COLO668 (cell line): ENCODE measurements at regions not wholly inside any gene's neighbourhood (a gene's known extent, or its start where the extent isn't known, plus 50 kb on each side); places are given as distances from the start of the nearest gene placed in this dataset.
A peak's percentile ranks its signal among the peaks of the same experiment; 100 is the strongest.

ENCODE experiments used
- DNase-seq: peaks from one replicate; lab custom pipeline; 2025; ENCODE audit not compliant: unreplicated experiment; lab: John Stamatoyannopoulos, UW

GRCh38 chr5:61783481-61783880, 451.4 kb downstream of the ZSWIM6 start:
- DNase-seq: no peak

- no peak for DNase-seq
Measured at GRCh38 chr5:61784341-61784740, 452.3 kb downstream of the ZSWIM6 start.

GRCh38 chr5:61788548-61788947, 456.5 kb downstream of the ZSWIM6 start:
- no peak for DNase-seq

GRCh38 chr5:61790007-61790406, 457.9 kb downstream of the ZSWIM6 start:
- no peak for DNase-seq

GRCh38 chr5:61790678-61791077, 458.6 kb downstream of the ZSWIM6 start:
- DNase-seq: peak; percentile 12

GRCh38 chr5:61796773-61797172, 464.7 kb downstream of the ZSWIM6 start:
- DNase-seq: no peak

- DNase-seq: no peak
Measured at GRCh38 chr5:61800450-61800849, 468.4 kb downstream of the ZSWIM6 start.

- no peak for DNase-seq
Measured at GRCh38 chr5:61801174-61801573, 469.1 kb downstream of the ZSWIM6 start.

- no peak for DNase-seq
Measured at GRCh38 chr5:61802456-61802855, 470.4 kb downstream of the ZSWIM6 start.

- no peak for DNase-seq
Measured at GRCh38 chr5:61805101-61805500, 473.0 kb downstream of the ZSWIM6 start.

- no peak for DNase-seq
Measured at GRCh38 chr5:61806491-61807020, 474.5 kb downstream of the ZSWIM6 start.

- no peak for DNase-seq
Measured at GRCh38 chr5:61808091-61808490, 476.0 kb downstream of the ZSWIM6 start.

- DNase-seq: no peak
Measured at GRCh38 chr5:61808909-61809308, 476.9 kb downstream of the ZSWIM6 start.

- peak; percentile 1 for DNase-seq
Measured at GRCh38 chr5:61809651-61810050, 477.6 kb downstream of the ZSWIM6 start.

GRCh38 chr5:61811052-61811451, 479.0 kb downstream of the ZSWIM6 start:
- no peak for DNase-seq

GRCh38 chr5:61813361-61813760, 481.3 kb downstream of the ZSWIM6 start:
- DNase-seq: no peak

- no peak for DNase-seq
Measured at GRCh38 chr5:61815339-61815738, 483.3 kb downstream of the ZSWIM6 start.

- no peak for DNase-seq
Measured at GRCh38 chr5:61816146-61816545, 484.1 kb downstream of the ZSWIM6 start.

- DNase-seq: no peak
Measured at GRCh38 chr5:61816585-61817450, 484.8 kb downstream of the ZSWIM6 start.

GRCh38 chr5:61817472-61818326, 485.6 kb downstream of the ZSWIM6 start:
- DNase-seq: peak; percentile 1

- no peak for DNase-seq
Measured at GRCh38 chr5:61820836-61821235, 485.2 kb upstream of the KIF2A start.

GRCh38 chr5:61821561-61821960, 484.4 kb upstream of the KIF2A start:
- DNase-seq: no peak
